SK-N-SH treated with all-trans-retinoic acid at 6 μM for 48 hours (cell line): ENCODE measurements at regions not wholly inside any gene's neighbourhood (a gene's known extent, or its start where the extent isn't known, plus 50 kb on each side); places are given as distances from the start of the nearest gene placed in this dataset.

ENCODE experiments used
- CREB5 ChIP-seq: fragments of 250-450 bp; sonication (Bioruptor Pico); IDR thresholded peaks from 2 replicates; pipeline ENCODE4 v1.5.1; 2020; ENCODE audit warnings: low read depth, mild to moderate bottlenecking, moderate library complexity
- RARB ChIP-seq: fragments of 250-450 bp; sonication (Bioruptor Pico); IDR thresholded peaks from 2 replicates; pipeline ENCODE4 v1.8.0; 2021; ENCODE audit warnings: mild to moderate bottlenecking, moderate library complexity

GRCh38 chr2:237000481-237000880 lies 85.2 kb upstream of the COPS8 start:
- TF ChIP-seq RARB (CRISPR knock-in tag) (no peak), CREB5 (CRISPR knock-in tag) (no peak)
